Loucy (cell line): ENCODE measurements at regions not wholly inside any gene's neighbourhood (a gene's known extent, or its start where the extent isn't known, plus 50 kb on each side); places are given as distances from the start of the nearest gene placed in this dataset.

Experiments used
- H2AFZ ChIP-seq: fragments of 200-600 bp; sonication (generic); 2 replicates; pipeline ENCODE4 v1.6.0; 2016; ENCODE audit warnings: antibody characterized with exemption, mild to moderate bottlenecking, low read length, moderate library complexity
- H3F3A ChIP-seq: fragments of 200-600 bp; 2 replicates; pipeline ENCODE4 v1.6.0; 2016; ENCODE audit warnings: antibody characterized with exemption, low read depth, mild to moderate bottlenecking
- H3K27me3 ChIP-seq: fragments of 200-600 bp; sonication (generic); 2 replicates; pipeline ENCODE4 v1.6.1; 2014; ENCODE audit warnings: low read length, mild to moderate bottlenecking; ENCODE audit not compliant: insufficient read depth, poor library complexity, severe bottlenecking
- H3K36me3 ChIP-seq: fragments of 200-600 bp; sonication (generic); 2 replicates; pipeline ENCODE4 v1.6.1; 2016; ENCODE audit warnings: low read length; ENCODE audit not compliant: insufficient read depth
- H3K4me1 ChIP-seq: fragments of 200-600 bp; sonication (generic); 2 replicates; pipeline ENCODE4 v1.5.1; 2014; ENCODE audit warnings: low read length, mild to moderate bottlenecking; ENCODE audit not compliant: insufficient read depth, poor library complexity, severe bottlenecking
- H3K4me2 ChIP-seq: fragments of 200-600 bp; sonication (generic); 2 replicates; pipeline ENCODE4 v1.6.0; 2014; ENCODE audit warnings: antibody characterized with exemption, low read length, low read depth, mild to moderate bottlenecking; ENCODE audit not compliant: poor library complexity, severe bottlenecking
- H3K4me3 ChIP-seq: fragments of 200-600 bp; sonication (generic); 2 replicates; pipeline ENCODE4 v1.5.1; 2014; ENCODE audit warnings: low read length, mild to moderate bottlenecking, mixed read lengths; ENCODE audit not compliant: poor library complexity, severe bottlenecking
- H3K79me2 ChIP-seq: fragments of 200-600 bp; sonication (generic); 2 replicates; pipeline ENCODE4 v1.6.1; 2014; ENCODE audit warnings: low read length; ENCODE audit not compliant: insufficient read depth
- H3K9ac ChIP-seq: fragments of 200-600 bp; sonication (generic); 2 replicates; pipeline ENCODE4 v1.6.0; 2014; ENCODE audit warnings: mild to moderate bottlenecking, low read depth, low read length, moderate library complexity; ENCODE audit not compliant: poor library complexity, severe bottlenecking
- H3K9me2 ChIP-seq: fragments of 200-600 bp; sonication (generic); replicated peaks from 2 replicates; pipeline ENCODE4 v1.6.1; 2016; ENCODE audit warnings: low read depth, low read length, mixed read lengths
- H3K9me3 ChIP-seq: fragments of 200-600 bp; sonication (generic); 2 replicates; pipeline ENCODE4 v1.6.1; 2014; ENCODE audit warnings: mild to moderate bottlenecking, antibody characterized with exemption, low read length, low read depth; ENCODE audit not compliant: insufficient read depth
- H4K20me1 ChIP-seq: fragments of 200-600 bp; sonication (generic); 2 replicates; pipeline ENCODE4 v1.6.0; 2014; ENCODE audit warnings: antibody characterized with exemption, low read length, mild to moderate bottlenecking; ENCODE audit not compliant: insufficient read depth, poor library complexity, severe bottlenecking
- CTCF ChIP-seq: fragments of 200-600 bp; sonication (generic); conservative IDR thresholded peaks from 2 replicates; pipeline ENCODE4 v1.5.1; 2014; ENCODE audit warnings: mild to moderate bottlenecking, antibody characterized with exemption, low read length
- EZH2phosphoT487 ChIP-seq: fragments of 200-600 bp; IDR thresholded peaks from 2 replicates; pipeline ENCODE4 v1.6.1; 2018; ENCODE audit warnings: antibody characterized with exemption, mild to moderate bottlenecking, moderate library complexity, borderline replicate concordance

DNA sequence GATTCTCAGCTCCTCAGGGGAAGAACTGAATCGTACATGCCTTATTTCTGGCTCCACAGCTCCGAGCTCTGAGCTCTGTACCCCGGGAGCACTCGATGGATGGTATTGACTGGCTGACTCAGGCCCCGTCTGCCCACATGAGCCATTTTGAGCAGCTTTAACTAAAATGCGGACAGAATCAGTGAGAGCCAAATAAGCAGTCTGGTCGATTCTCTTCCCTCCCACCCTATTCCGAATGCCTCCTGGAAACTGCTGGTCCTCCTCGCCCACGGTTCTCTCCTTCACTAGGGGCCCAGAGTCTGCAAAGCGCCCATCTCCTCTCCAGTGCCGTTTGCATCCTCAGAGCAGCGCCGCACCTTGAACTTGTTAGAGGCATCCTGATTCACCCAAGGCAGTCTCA is 125.9 kb upstream of the IRF2BP2 start:
- peaks cover 24% of the 10 kb centered on the region for H3K4me1 ChIP-seq
- no peaks in the 10 kb centered on the region for H3K27me3 ChIP-seq
- no peak overlapping the region; the same call in 1 of the 2 replicates for H2AFZ ChIP-seq
- no peak overlapping the region for H3K4me2 ChIP-seq
- no peak overlapping the region for H3K4me3 ChIP-seq
- no peaks in the 10 kb centered on the region for H3K79me2 ChIP-seq
- no peaks in the 10 kb centered on the region for H3K36me3 ChIP-seq
- no peak overlapping the region for H3K9ac ChIP-seq
- H3F3A ChIP-seq, result no peaks in the 10 kb centered on the region
- no peaks in the 10 kb centered on the region for H3K9me2 ChIP-seq
- H4K20me1 ChIP-seq, result no peaks in the 10 kb centered on the region
- no peaks in the 10 kb centered on the region for H3K9me3 ChIP-seq
- TF ChIP-seq CTCF (no peak), EZH2phosphoT487 (no peak)

DNA sequence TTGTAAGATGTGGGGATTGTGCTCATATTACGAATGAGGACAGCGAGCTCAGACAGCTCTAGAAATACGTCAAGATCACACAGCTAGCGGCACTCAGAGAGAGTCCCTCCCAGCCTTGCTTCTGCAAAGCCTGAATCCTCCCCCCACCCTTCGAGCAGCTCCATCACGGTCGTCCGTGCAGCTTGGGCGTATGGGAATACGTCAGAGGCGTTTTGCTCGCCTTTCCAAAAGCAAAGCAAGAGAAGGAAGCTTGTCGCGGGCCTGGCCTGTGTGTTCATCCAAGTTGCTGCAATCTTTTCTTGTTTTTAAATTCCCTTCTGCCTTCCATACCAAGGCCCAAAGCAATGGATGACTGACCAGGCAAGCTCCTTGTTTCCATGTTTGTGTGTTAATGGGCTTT is 125.5 kb upstream of the IRF2BP2 start:
- H3K27me3 ChIP-seq, result no peaks in the 10 kb centered on the region
- no peaks in the 10 kb centered on the region for H3F3A ChIP-seq
- peaks cover 28% of the 10 kb centered on the region for H3K4me1 ChIP-seq
- no peaks in the 10 kb centered on the region for H3K9me2 ChIP-seq
- TF ChIP-seq CTCF, result no peak
- TF ChIP-seq EZH2phosphoT487, result no peak
- H3K4me3 ChIP-seq, result no peak overlapping the region
- no peaks in the 10 kb centered on the region for H3K36me3 ChIP-seq
- H3K4me2 ChIP-seq, result no peak overlapping the region
- no peak overlapping the region for H3K9ac ChIP-seq
- H3K9me3 ChIP-seq, result no peaks in the 10 kb centered on the region
- no peak overlapping the region for H2AFZ ChIP-seq
- no peaks in the 10 kb centered on the region for H3K79me2 ChIP-seq
- H4K20me1 ChIP-seq, result no peaks in the 10 kb centered on the region

- no peak overlapping the region for H3K9ac ChIP-seq
- no peaks in the 10 kb centered on the region for H4K20me1 ChIP-seq
- no peak overlapping the region for H3K4me3 ChIP-seq
- H3K79me2 ChIP-seq, result no peaks in the 10 kb centered on the region
- no peak for TF ChIP-seq EZH2phosphoT487
- no peak; the same call in 1 of the 2 replicates for TF ChIP-seq CTCF
- no peaks in the 10 kb centered on the region for H3K9me3 ChIP-seq
- H3K36me3 ChIP-seq, result no peaks in the 10 kb centered on the region
- no peaks in the 10 kb centered on the region for H3F3A ChIP-seq
- no peaks in the 10 kb centered on the region for H3K9me2 ChIP-seq
- no peak overlapping the region for H2AFZ ChIP-seq
- peaks cover 34% of the 10 kb centered on the region for H3K4me1 ChIP-seq
- H3K4me2 ChIP-seq, result no peak overlapping the region
- no peaks in the 10 kb centered on the region for H3K27me3 ChIP-seq
Measured at GRCh38 chr1:234734869-234735268, 124.9 kb upstream of the IRF2BP2 start.
